CD4-positive, alpha-beta T cell treated with Interferon gamma for 1 hour (primary cell): ENCODE measurements at regions not wholly inside any gene's neighbourhood (a gene's known extent, or its start where the extent isn't known, plus 50 kb on each side); places are given as distances from the start of the nearest gene placed in this dataset.
"Not testable (repeated sequence)": the region's sequence is repeated elsewhere in the genome, so short reads cannot be mapped to it uniquely, and the experiment has no call there.

Source experiments
- DNase-seq: peaks from one replicate; pipeline ENCODE4 v3.0.0-alpha.2; 2020

GRCh38 chr13:22929381-22930126, 251.2 kb upstream of the SGCG start:
- no peak for DNase-seq

- no peak for DNase-seq
These were observed 249.2 kb upstream of the SGCG start for GRCh38 chr13:22931576-22931975.

- not testable (repeated sequence) for DNase-seq
These were observed 248.0 kb upstream of the SGCG start for GRCh38 chr13:22932632-22933412.

- DNase-seq, result no peak
These were observed 247.1 kb upstream of the SGCG start for GRCh38 chr13:22933571-22934181.

- no peak for DNase-seq
These were observed 245.8 kb upstream of the SGCG start for GRCh38 chr13:22934744-22935523.

GRCh38 chr13:22936228-22936627, 244.6 kb upstream of the SGCG start:
- no peak for DNase-seq

GRCh38 chr13:22937241-22937640, 243.5 kb upstream of the SGCG start:
- no peak for DNase-seq

GRCh38 chr13:22937953-22938352, 242.8 kb upstream of the SGCG start:
- no peak for DNase-seq

- no peak for DNase-seq
These were observed 242.2 kb upstream of the SGCG start for GRCh38 chr13:22938576-22938975.

GRCh38 chr13:22939157-22939556, 241.6 kb upstream of the SGCG start:
- DNase-seq, result no peak

- DNase-seq, result no peak
These were observed 240.6 kb upstream of the SGCG start for GRCh38 chr13:22940090-22940710.

- DNase-seq, result no peak
These were observed 240.0 kb upstream of the SGCG start for GRCh38 chr13:22940736-22941135.

- DNase-seq, result not testable (repeated sequence)
These were observed 239.3 kb upstream of the SGCG start for GRCh38 chr13:22941495-22941894.

GRCh38 chr13:22942831-22943230, 237.9 kb upstream of the SGCG start:
- not testable (repeated sequence) for DNase-seq

- DNase-seq, result no peak
These were observed 236.4 kb upstream of the SGCG start for GRCh38 chr13:22944378-22944777.

GRCh38 chr13:22945321-22946226, 235.2 kb upstream of the SGCG start:
- DNase-seq, result no peak

- no peak for DNase-seq
These were observed 232.4 kb upstream of the SGCG start for GRCh38 chr13:22948421-22948820.

GRCh38 chr13:22952018-22952417, 228.8 kb upstream of the SGCG start:
- not testable (repeated sequence) for DNase-seq

- not testable (repeated sequence) for DNase-seq
These were observed 225.6 kb upstream of the SGCG start for GRCh38 chr13:22955147-22955546.

- DNase-seq, result not testable (repeated sequence)
These were observed 224.2 kb upstream of the SGCG start for GRCh38 chr13:22956456-22957115.

- not testable (repeated sequence) for DNase-seq
These were observed 220.9 kb upstream of the SGCG start for GRCh38 chr13:22959859-22960258.
